ENCODE measurements at regions not wholly inside any gene's neighbourhood (a gene's known extent, or its start where the extent isn't known, plus 50 kb on each side); places are given as distances from the start of the nearest gene placed in this dataset.

- TF ChIP-seq, protein P1, sequence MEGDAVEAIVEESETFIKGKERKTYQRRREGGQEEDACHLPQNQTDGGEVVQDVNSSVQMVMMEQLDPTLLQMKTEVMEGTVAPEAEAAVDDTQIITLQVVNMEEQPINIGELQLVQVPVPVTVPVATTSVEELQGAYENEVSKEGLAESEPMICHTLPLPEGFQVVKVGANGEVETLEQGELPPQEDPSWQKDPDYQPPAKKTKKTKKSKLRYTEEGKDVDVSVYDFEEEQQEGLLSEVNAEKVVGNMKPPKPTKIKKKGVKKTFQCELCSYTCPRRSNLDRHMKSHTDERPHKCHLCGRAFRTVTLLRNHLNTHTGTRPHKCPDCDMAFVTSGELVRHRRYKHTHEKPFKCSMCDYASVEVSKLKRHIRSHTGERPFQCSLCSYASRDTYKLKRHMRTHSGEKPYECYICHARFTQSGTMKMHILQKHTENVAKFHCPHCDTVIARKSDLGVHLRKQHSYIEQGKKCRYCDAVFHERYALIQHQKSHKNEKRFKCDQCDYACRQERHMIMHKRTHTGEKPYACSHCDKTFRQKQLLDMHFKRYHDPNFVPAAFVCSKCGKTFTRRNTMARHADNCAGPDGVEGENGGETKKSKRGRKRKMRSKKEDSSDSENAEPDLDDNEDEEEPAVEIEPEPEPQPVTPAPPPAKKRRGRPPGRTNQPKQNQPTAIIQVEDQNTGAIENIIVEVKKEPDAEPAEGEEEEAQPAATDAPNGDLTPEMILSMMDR (IDR thresholded peaks at IDR 0.05; ENCODE audit: extremely low read depth, missing control alignments) = no peak
Measured at GRCh38 chrX:39669668-39670067, 428.1 kb downstream of the BCOR start.

DNA sequence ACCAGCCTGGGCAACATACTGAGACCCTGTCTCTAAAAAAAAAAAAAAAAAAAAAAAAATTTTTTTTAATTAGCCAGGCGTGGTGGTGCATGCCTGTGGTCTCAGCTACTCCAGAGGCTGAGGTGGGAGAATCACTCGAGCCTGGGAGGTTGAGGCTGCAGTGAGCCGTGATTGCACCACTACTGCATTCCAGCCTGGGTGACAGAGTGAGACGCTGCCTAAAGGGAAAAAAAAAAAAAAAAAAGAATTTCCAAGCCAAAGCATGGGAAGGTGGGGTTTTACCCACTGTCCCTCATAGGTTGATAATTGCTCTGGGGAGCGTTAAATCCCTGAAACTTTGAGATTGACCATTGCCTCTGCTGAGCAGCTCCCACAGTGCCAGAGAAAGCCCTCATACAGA lies 427.5 kb downstream of the BCOR start:
- TF ChIP-seq, protein P1 (IDR thresholded peaks at IDR 0.05; ENCODE audit: extremely low read depth, missing control alignments) = no peak
- DNase-seq (ENCODE audit: low spot score) = no peak

More at GRCh38 chrX:39669668-39670067, 428.1 kb downstream of the BCOR start:
- no peak for DNase-seq (ENCODE audit: low spot score)

- TF ChIP-seq, protein P1 (IDR thresholded peaks at IDR 0.05; ENCODE audit: extremely low read depth, missing control alignments) = no peak
- DNase-seq (ENCODE audit: low spot score) = no peak
Measured at GRCh38 chrX:39672405-39672804, 425.4 kb downstream of the BCOR start.

- TF ChIP-seq, protein P1 (IDR thresholded peaks at IDR 0.05; ENCODE audit: extremely low read depth, missing control alignments) = no peak
Measured at GRCh38 chrX:39674490-39675161, 423.1 kb downstream of the BCOR start.

DNA sequence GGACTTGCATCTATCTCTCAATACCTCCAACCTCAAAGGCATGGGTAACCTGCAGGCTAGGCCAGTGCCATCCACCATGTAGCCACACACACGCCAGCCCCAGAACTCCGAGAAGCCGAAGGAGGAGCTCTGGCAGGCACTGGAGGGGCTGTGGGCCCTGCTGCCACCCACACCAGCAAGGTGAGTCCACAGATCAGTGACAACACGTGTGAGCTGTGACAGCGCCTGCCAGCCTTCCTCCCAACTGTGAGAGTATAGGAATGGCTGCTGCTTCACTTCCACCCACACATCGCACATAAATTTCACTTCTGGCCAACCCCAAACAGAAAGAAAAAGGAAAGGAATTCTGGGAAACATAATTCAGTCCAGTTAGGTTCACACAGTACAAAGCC lies 422.6 kb downstream of the BCOR start:
- no peak for DNase-seq (ENCODE audit: low spot score)
- TF ChIP-seq, protein P1 (IDR thresholded peaks at IDR 0.05; ENCODE audit: extremely low read depth, missing control alignments) = no peak

More at GRCh38 chrX:39674490-39675161, 423.1 kb downstream of the BCOR start:
- DNase-seq (ENCODE audit: low spot score) = no peak

- no peak for DNase-seq (ENCODE audit: low spot score)
- TF ChIP-seq, protein P1 (IDR thresholded peaks at IDR 0.05; ENCODE audit: extremely low read depth, missing control alignments) = no peak
Measured at GRCh38 chrX:39675619-39676018, 422.1 kb downstream of the BCOR start.

- TF ChIP-seq, protein P1 (IDR thresholded peaks at IDR 0.05; ENCODE audit: extremely low read depth, missing control alignments) = no peak
Measured at GRCh38 chrX:39676434-39676833, 421.3 kb downstream of the BCOR start.

More at GRCh38 chrX:39676434-39676833, 421.3 kb downstream of the BCOR start:
- no peak for DNase-seq (ENCODE audit: low spot score)
